RPMI8226 (cell line): ENCODE measurements at regions not wholly inside any gene's neighbourhood (a gene's known extent, or its start where the extent isn't known, plus 50 kb on each side); places are given as distances from the start of the nearest gene placed in this dataset.
"Not testable (repeated sequence)": the region's sequence is repeated elsewhere in the genome, so short reads cannot be mapped to it uniquely, and the experiment has no call there.

ENCODE experiments used
- DNase-seq: peaks from one replicate; pipeline ENCODE4 v3.0.0-alpha.2; 2015

DNA sequence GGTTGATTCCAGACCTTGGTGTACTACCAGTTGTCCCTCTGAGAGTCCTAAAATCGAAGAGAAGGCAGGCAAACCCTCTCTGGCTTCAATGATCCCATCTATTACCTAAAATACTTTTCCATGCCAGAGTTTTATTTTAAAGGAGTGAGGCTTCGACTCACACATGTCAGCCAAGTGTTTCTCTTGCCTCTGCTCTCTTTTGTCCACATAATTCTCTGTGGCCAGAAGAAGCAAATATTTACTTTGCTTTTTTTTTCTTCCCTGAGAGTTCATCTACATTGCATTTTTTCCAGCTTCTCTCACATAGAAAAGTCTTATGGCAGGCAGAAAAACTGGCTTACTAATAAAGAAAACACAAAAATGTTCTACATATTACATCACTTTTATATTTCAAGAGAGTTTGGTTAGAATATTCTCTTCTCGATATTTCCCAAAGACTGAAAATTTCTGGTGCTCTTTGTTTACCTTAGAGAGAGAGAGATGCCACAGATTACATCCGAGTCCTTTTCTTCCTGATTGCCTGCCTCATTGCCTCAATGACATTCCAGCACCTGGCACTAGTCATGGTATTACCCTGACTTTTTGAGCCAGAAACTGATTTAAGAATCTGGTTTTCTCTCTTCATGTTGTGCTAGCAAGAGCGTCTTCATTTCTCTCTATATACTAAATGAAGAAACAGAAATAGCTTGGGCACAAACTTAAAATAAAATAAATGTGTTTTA lies 170.3 kb upstream of the FAM174A start:
- DNase-seq, result not testable (repeated sequence)

DNA sequence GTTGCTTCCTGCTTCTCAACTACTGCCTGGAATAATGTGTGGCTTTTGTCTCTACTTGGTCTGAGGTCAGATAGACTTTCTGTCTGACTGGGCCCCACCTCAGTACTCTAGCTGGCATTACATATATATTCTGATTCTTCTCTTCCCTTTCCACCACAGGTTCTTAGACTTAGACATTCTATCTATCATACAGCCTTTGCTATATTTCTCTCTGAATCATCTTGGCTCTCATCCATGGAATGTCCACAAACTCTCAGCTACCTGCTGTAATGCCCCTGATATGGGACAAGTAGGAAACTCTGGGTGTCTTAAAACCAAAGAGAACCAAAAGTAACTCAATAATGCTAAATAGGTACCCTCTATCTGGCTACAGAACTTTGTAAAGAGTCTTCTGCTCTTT lies 170.8 kb upstream of the FAM174A start:
- DNase-seq, result not testable (repeated sequence)

DNA sequence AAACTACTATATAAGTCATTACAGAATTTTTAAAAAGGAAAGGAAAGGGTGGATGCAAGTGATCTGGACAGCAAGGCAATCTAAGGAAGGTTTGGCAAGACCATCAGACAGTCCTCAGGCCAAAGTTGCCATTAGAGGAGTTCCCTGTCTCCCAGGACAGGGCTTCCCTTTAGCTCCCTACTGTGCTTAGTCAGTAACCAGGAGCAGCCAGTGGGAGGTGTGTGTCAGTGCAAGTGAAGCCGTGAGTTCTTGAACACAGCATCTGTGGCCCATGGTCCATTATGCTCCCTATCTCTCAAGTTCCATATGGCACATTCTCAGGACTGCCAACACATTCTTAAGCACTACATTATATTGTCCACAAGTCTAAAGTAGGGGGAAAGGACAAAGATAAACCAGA lies 175.2 kb upstream of the FAM174A start:
- DNase-seq, result not testable (repeated sequence)

DNA sequence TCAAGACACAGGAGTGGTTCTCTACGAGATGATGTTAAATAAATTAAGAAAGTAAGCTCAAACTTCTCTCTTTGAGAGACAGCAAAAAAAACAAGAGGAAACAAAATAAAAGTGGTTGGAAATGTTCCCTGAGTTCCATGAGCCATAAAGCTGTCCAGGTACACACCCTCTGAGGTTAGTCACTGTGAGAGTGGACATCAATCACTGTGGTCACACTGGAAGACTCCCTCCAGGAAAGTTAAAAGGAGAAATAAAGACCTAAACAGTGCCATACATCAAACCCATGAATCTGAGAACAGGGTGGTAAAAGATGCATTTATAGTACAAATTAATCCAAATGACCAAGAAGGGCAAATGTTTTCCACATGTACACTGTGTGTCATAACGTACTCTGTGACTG lies 188.9 kb upstream of the FAM174A start:
- DNase-seq, result not testable (repeated sequence)

DNA sequence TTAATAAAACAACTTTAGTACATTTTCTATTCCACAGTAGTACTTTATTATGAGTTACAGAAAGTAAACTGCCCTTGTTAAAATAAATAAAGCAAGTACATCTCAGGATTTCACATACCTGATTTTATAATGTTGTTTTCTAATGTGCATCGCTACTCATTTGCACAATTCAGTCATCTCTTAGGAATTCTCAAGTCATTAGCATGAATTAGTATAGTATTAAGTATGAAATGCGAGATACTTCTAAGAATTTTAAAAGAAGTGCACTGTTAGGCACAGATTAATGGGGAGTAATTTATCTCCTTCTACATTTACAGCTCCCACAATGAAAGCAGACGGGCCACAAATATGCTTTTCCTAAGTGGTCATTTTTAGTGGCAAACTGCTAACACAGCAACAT lies 193.7 kb upstream of the FAM174A start:
- not testable (repeated sequence) for DNase-seq

DNA sequence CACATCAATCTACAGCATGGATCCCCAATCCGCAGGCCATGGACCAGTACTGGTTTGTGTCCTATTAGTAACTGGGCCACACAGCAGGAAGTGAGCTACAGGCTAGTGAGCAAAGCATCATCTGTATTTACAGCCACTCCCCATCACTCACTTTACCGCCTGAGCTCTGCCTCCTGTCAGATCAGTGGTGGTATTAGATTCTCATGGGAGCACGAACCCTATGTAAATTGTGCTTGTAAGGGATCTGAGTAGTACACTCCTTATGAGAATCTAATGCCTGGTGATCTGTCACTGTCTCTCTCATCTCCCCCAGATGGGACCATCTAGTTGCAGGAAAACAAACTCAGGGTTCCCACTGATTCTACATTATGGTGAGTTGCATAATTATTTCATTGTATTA lies 212.7 kb upstream of the FAM174A start:
- DNase-seq, result no peak

DNA sequence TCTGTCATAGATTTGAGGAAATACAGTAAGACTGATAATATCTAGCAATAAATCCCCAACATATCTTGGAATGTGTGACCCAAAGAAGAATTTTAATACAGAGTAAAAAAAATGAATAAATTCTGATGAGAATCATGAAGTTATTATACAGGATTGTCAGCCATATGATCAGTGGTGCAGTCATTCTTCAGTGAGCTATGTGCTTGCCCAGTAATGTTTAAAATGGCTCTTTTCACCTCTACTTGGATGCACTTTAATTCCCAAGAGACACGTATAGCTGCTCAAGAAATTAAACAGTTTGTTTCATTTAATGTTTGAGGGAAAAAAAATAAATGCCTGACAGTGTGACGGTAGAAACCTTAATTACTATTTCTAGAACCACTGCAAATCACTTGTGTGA lies 215.3 kb upstream of the FAM174A start:
- DNase-seq, result no peak

DNA sequence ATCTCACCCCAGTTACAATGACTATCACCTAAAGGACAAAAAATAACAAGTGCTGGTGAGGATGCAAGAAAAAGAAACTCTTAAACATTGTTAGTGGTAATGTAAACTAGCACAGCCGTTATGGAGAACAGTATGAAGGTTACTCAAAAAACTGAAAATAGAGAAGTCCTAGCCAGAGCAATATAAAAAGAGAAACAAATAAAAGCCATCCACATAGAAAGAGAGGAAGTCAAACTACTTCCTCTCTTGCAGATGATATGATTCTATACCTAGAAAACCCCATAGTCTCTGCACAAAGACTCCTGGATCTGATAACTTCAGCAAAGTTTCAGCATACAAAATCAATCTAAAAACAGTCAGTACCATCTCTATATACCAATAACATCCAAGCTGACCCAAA lies 221.5 kb upstream of the FAM174A start:
- DNase-seq, result no peak

DNA sequence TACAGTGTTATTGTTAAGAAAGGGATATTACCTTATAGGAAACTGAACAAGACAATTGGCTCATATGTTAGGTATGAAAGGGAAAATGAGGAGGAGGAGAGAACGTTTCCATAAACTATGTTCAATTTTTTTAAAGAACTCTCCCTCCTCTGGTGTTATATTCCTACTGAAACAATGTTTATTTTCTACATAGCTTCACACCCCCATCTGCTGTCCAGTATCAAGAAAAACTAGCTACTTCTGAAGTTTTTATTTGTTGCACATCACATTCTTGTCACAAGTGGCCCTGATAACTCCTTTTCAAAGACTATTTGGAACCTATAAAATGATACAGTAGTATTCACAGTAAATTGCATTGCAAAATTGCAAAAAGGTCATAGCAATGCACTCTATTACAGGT lies 223.4 kb upstream of the FAM174A start:
- no peak for DNase-seq

DNA sequence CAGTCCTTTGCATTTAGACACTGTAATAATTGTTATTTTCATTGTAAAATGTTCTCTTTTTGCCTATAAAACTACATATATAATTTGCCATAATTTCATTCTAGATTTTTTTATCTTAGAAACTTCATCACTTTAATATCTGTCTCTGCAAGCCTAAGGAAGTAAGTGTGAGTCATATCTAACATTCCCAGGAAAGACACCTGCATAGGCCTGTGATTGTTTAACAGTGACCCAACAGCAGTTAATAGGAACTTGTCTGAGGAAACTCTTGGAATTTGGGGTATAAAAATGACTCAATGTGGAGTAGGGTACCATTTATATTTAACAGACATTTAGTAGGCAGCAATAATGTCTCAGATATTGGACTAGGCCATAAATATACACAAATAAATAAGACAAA lies 229.2 kb upstream of the FAM174A start:
- no peak for DNase-seq

DNA sequence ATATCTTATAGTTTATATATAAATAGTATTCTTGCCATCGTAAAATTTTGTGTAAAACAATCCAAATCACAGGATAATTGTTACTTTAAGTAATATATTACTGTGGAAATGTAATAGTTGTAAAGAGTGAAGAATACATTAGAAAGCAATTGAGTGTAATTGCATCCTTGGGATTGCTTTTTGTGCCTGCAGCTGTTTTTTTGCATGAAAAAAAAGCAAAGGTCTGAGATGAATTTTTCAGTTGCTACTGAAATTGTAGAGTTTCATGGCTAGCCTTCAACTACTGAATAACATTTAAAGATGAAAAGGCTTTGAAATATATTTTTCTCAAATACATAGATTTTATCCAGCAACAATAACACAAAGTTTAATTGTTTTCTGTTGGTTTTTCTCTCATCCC lies 232.0 kb upstream of the FAM174A start:
- no peak for DNase-seq

DNA sequence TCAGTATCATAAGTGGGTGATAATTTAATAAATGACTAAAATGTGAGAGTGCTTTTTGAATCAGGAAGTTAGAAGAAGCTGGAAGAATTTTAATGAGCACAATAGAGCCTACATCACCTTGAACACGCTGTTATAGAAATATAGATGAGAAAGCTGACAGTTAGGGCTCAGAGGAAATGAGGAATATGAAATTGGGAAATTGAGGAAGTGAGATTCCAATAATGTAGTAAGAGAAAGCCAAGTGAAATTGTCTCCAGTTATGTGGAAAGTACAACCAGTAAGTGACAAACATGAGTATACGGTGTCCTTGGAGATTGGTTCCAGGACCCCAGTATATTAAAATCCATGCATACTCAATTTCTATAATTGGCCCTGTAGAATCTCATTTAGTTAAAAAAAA lies 235.9 kb upstream of the FAM174A start:
- no peak for DNase-seq

DNA sequence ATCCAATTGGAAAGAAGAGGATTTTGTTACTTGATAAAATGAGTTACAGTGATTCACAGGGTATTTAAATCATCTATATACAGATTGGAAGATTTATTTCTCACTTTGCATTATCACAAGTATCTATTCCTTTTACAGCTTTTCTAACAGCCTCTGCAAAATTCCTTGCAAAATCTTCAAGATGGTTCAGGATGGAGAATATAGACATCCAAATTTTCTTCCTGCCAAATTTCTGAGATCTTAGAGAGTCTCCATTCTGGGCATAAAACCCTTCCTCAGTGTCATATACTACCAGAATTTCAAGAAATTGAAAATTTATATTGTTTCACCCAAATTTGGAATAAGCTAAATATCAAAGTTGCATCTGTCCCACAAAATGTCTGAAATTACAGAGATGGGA lies 259.1 kb upstream of the FAM174A start:
- DNase-seq, result no peak

DNA sequence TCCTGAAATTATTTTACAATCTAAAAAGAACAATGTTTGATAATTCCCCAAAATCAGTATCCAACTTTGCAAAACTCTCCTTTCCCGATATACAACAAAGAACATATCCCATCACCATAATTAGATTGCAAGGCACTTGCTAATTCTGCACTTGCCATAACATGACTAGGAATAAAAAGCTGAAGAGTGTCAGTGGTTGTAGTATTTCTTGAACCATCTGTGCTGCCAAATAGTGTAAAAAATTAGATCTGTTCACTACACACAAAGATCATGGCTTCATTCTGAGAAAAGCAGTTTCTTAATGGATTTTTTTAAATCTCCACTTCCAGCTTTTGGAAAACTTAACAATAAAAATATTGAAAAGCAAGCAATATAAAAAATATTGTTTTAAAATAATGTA lies 259.5 kb upstream of the FAM174A start:
- DNase-seq, result no peak

DNA sequence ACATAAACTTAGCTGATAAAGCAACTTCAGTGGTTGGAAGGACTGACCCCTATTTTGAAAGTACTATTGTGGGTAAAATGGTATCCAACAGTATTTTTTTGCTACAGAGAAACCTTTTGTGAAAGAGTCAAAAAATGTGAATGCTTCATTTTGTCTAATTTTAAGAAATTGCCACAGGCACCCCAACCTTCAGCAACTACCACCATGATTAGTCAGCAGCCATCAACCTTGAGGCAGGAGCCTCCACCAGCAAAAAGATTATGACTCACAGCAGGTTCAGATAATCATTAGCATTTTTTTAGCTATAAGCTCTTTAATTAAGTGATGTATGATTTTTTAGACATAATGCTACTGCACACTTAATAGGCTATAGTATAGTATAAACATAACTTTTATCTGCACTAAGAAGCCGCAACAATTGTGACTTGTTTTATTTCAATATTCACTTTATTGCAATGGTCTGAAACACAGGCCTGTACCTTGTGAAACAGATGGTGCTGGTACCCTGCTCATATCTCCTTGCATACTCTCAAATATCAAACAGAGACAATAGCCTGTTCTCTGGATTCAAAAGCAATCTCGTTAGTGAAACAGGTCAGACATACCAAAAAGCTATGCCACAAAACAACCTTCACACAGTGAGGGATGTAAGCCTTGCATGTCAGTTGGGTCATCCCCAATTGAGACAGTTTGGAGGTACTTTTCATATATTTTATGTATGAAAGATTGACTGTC lies 261.2 kb upstream of the FAM174A start:
- DNase-seq, result no peak

DNA sequence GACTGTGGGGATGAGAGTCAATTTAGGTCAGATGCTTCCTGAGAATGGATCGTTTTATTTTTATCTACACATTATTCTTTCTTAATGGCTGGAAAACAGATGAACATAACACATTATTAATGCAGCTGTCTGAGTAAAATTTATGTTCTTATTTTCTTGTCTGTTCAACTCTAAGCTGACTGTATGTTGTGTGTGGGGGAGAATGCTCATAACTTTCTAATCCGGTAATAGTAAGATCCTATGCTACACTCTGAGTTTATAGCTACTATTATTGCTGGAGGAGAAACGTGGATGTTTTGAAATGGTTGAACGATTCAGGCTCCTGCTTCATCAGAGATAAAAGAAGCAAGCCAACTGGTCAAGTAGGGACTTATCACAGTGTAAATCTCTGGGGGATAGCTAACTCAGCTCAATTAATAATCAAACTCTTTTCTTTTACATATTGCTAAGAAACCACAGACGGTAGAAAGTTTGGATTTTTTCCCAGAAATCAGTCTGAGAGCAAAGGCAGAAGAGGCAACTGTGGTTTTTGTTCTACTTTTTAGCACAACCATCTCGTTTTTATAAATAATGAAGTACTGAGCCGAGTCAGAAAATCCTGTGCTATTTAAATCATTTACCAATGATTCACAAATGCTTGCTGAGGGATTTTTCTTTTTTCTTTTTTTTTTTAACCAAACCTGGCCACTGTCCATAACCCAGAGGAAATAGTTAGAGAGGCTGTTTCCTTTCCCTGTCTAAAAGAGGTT lies 265.0 kb upstream of the FAM174A start:
- no peak for DNase-seq

DNA sequence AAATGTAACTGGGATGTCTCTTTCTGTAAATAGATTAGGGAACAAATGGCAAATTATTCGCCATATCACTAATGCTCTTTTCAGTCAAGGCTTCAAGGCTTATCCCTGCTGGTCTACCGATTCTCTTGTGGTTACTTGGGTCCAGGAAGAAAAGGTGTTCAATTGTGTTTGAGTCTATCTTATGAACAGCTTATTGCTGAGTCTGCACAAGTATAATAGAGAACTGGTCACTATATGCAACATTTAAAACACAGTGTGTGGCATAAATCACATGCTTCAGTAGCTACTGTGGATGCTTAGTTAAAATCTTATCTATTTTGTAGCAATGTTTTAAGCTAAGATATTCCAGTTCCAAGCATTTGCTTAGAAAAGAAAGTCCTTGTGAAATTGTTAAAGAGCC lies 274.2 kb upstream of the FAM174A start:
- DNase-seq, result no peak

DNA sequence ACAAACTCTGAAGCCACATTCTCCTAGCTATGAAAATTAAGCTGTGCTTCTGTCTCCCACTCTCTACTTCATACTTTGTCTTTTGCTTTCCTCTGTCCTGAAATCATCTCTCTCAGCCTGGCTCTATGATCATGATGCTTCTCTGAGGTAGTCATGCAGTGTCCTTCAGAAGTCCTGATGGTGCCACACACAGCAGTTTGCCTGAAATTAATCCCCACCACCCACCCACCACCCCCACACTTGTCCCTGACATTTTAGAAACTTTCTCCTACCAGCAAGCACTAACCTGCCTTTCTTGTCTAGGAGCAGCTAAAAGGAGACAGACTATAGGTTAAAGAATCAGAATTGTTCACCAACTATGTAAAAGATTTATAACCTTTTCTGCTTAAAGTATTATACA lies 282.2 kb upstream of the FAM174A start:
- no peak for DNase-seq

DNA sequence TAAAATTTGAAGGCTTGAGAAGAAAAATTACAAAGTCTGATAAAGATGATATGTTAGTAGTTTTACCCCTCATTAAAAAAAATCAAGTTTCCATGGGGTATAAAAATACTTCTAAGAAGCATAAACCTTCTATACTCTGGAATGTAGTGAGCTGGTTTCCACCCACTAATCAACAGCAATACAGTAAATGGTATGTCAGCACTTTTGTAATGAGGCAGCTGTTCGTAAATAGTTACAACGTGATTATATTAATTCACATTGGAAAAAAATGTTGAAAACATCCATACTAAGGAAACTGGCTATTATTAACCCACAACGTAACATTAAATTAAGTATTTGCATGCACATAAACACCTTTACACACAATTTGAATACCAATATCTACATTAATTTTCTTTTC lies 283.1 kb upstream of the FAM174A start:
- no peak for DNase-seq

DNA sequence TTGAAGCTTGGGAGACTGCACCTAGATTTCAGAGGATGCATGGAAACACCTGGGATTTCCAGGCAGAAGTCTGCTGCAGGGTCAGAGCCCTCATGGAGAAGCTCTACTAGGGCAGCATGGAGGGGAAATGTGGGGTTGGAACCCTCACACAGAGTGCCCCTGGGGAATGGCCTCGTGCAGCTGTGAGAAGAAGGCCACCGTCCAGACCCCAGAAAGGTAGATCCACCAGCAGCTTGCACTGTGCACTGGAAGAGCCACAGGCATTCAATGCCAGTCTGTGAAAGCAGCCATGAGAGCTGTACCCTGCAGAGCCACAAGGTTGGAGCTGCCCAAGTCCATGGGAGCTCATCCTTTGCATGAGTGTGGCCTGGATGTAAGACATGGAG lies 285.3 kb upstream of the FAM174A start:
- DNase-seq, result no peak

DNA sequence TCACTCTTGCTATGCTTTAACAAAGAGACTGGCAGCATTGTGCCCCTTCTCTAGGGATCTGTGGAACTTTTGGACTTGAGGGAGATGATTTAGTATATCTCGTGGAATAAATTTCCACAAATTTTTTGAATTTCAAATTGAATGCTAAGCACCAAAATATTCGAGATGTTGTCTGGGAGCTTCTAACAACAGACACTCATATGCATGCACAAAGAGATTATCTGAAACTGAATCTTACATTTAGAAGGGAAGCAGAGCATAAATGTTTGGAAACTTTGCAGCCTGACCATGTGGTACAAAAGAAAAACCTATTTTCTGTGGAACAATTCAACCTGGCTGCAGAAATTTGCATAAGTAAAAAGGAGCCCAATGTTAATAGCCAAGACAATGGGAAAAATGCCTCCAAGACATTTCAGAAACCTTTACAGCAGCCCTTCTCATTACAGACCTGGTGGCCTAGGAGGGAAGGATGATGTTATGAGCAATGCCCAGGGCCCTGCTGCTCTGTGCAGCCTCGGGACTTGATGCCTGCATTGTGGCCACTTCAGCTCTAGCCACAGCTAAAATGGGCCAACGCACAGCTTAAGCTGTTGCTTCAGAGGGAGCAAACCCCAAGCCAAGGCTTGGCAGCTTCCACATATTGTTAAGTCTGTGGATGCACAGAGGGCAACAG lies 285.8 kb upstream of the FAM174A start:
- DNase-seq, result no peak

DNA sequence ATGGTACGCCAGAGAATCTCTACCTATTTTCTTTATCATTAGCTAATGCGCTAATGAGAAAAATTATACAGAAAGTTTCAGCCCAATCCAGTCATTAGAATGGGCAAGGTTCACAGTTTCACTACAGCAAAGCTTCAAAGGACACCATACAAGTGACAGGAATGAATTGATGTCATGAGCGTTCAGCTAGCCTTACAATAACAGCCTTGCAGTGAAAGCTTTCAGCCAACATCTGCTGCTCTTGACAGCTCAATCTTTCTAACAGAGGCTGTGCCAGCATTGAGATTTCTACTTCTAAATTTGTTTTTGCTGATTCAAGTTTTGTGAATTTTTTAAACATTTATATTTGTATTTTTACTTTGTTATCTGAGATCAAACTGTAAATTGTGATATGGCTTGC lies 302.4 kb upstream of the FAM174A start:
- DNase-seq, result no peak

DNA sequence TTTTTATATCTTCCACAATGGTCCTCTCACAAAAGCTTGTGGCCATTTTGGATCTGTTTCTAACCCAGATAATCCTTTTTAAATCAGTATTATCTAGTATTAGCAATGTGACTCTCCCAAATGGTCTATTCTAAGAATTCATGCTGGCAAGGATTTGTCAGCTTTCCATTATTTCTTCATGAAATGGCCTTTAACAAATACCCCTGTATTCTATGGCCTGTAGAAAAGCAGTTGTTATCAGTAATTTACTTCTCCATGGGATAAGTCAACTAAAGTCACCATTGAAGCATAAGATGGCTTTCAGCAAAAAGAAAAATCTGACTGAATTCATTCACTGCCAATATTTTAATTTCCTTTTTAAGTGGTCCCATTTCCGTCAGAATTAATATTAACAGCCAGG lies 346.4 kb upstream of the FAM174A start:
- DNase-seq, result no peak

DNA sequence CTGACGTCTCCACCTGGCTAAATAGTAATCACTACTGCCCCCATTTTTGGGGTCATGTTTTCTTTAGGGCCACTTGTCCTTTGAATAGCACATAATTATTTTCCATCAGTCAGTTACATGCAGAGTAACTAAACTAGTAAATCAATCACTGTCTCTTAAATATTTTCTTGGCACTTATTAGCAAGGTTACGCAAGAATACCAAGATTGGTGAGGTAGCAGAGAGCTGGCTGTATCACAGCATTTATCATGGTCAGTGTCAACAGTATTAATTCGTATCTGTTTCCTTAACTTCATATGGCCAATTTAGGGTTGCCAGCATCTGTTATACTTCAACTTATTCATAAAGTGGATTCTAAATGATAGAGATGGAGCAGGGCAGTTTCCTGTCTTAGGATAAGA lies 346.8 kb upstream of the FAM174A start:
- no peak for DNase-seq
